Kidney glomerular epithelial cell (primary cell): ENCODE measurements at regions not wholly inside any gene's neighbourhood (a gene's known extent, or its start where the extent isn't known, plus 50 kb on each side); places are given as distances from the start of the nearest gene placed in this dataset.

Source experiments
- DNase-seq: peaks from one replicate; lab custom pipeline; 2025; lab: John Stamatoyannopoulos, UW

GRCh38 chr10:124227055-124227975 lies 133.9 kb upstream of the CHST15 start:
- no peak for DNase-seq

- no peak for DNase-seq
Measured at GRCh38 chr10:124226271-124227054, 133.1 kb upstream of the CHST15 start.

GRCh38 chr10:124225467-124226270 lies 132.3 kb upstream of the CHST15 start:
- no peak for DNase-seq

- no peak for DNase-seq
Measured at GRCh38 chr10:124225029-124225466, 131.7 kb upstream of the CHST15 start.

- DNase-seq: no peak
Measured at GRCh38 chr10:124224331-124225028, 131.1 kb upstream of the CHST15 start.

GRCh38 chr10:124223711-124224085 lies 130.3 kb upstream of the CHST15 start:
- no peak for DNase-seq

- DNase-seq: no peak
Measured at GRCh38 chr10:124222988-124223710, 129.8 kb upstream of the CHST15 start.

GRCh38 chr10:124222318-124222987 lies 129.1 kb upstream of the CHST15 start:
- DNase-seq: no peak

GRCh38 chr10:124221356-124222317 lies 128.2 kb upstream of the CHST15 start:
- peak; percentile 6 for DNase-seq

GRCh38 chr10:124220971-124221355 lies 127.6 kb upstream of the CHST15 start:
- DNase-seq: no peak

GRCh38 chr10:124220547-124220946 lies 127.1 kb upstream of the CHST15 start:
- no peak for DNase-seq

GRCh38 chr10:124219655-124220054 lies 126.3 kb upstream of the CHST15 start:
- no peak for DNase-seq

- no peak for DNase-seq
Measured at GRCh38 chr10:124219062-124219461, 125.7 kb upstream of the CHST15 start.

GRCh38 chr10:124217906-124218804 lies 124.8 kb upstream of the CHST15 start:
- DNase-seq: no peak

GRCh38 chr10:124217031-124217430 lies 123.6 kb upstream of the CHST15 start:
- no peak for DNase-seq

GRCh38 chr10:124214610-124215375 lies 121.4 kb upstream of the CHST15 start:
- no peak for DNase-seq

- no peak for DNase-seq
Measured at GRCh38 chr10:124213899-124214510, 120.6 kb upstream of the CHST15 start.
